ENCODE measurements at regions not wholly inside any gene's neighbourhood (a gene's known extent, or its start where the extent isn't known, plus 50 kb on each side); places are given as distances from the start of the nearest gene placed in this dataset.

DNA sequence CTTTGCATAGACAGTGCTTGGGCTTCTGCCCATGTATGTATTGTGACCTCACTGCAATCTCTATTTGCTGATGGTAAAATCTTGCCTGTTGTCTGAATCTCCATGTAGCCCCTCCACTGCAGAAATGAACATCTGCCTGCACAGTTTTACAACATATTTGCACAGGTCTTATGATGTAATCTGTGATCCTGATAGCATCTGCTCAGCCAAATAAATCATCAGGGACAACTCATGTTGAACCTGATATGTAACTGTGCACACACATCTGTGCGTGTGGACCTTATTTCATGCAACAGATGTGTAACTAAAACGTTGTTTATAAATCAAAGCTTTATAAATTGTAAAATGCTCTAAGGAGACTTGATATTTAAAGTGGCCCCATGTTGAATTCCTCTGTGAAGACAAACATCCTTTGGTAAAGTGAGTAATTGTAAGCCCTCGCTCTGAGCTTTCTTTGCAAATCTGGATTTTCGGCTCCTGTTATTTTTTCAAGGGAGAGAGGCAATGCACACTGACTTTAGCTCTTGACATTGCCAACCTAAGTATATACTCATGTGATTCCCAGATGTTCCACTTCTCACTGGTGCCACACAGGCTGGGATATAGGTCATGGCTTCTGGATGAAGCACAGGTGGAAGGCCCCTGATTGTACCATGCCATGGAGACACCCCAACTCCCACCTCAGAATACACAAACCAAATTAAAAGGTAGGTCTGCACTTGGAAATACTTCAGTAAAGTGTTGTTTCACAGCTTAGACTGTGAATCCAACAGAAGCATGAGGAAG is 371.3 kb downstream of the GRIN2B start:
- Histone ChIP-seq H3K9me3 (ENCODE audit: control insufficient read depth, insufficient read depth, low read length) (no peaks in the 10 kb centered on the region), H3K36me3 (ENCODE audit: control insufficient read depth, insufficient read depth, low read length) (no peaks in the 10 kb centered on the region), H2AK5ac (ENCODE audit: low read depth, low read length) (no peak overlapping the region), H2BK120ac (ENCODE audit: low read depth, low read length) (no peak overlapping the region), H3K9ac (ENCODE audit: low read depth, low read length) (no peak overlapping the region), H3K23ac (ENCODE audit: low read depth, low read length) (no peak overlapping the region), H4K5ac (ENCODE audit: low read depth, low read length) (no peak overlapping the region), H3K9me1 (ENCODE audit: insufficient read depth, low read length) (no peaks in the 10 kb centered on the region), H3K79me1 (ENCODE audit: low read depth in 1 of 2, low read length in 2 of 2) (no peaks in the 10 kb centered on the region), H3K56ac (ENCODE audit: extremely low read depth, insufficient read depth, low read length) (no peak overlapping the region), H2BK15ac (ENCODE audit: low read depth, low read length) (no peak overlapping the region), H2BK5ac (ENCODE audit: low read depth, low read length, poor library complexity, severe bottlenecking) (no peak overlapping the region), H4K20me1 (ENCODE audit: insufficient read depth, low read length) (no peaks in the 10 kb centered on the region), H4K91ac (ENCODE audit: insufficient read depth, low read depth, low read length) (no peak overlapping the region), H2AK9ac (replicated peaks; ENCODE audit: low read depth, low read length, poor library complexity) (no peak overlapping the region), H3K4me2 (ENCODE audit: low read depth, low read length) (no peak overlapping the region), H3K18ac (ENCODE audit: low read depth, low read length) (no peak overlapping the region), H3K4me1 (ENCODE audit: control insufficient read depth, insufficient read depth, low read length) (no peaks in the 10 kb centered on the region), H3K27me3 (ENCODE audit: control insufficient read depth, insufficient read depth, low read length) (no peaks in the 10 kb centered on the region), H2AFZ (replicated peaks; ENCODE audit: low read length, poor library complexity) (no peak overlapping the region), H3K27ac (ENCODE audit: insufficient read depth, low read length) (no peak overlapping the region), H2BK20ac (ENCODE audit: low read depth, low read length) (no peak overlapping the region), H3K4ac (ENCODE audit: low read depth, low read length) (no peak overlapping the region), H3K14ac (replicated peaks; ENCODE audit: low read depth, low read length) (no peak overlapping the region), H3K4me3 (ENCODE audit: insufficient read depth, low read depth, low read length) (no peak overlapping the region), H4K8ac (ENCODE audit: low read depth in 2 of 2, low read length in 2 of 2) (no peak overlapping the region)
- intact Hi-C loops (cut with micrococcal nuclease) = no loop called here
- POLR2A ChIA-PET (ENCODE audit: unreplicated experiment) = no interaction called here
- TF ChIP-seq RCOR1 (IDR thresholded peaks at IDR 0.05; ENCODE audit: insufficient replicate concordance, low read length) (no peak), MAFK (IDR thresholded peaks at IDR 0.05; ENCODE audit: low read depth, low read length) (no peak)
- BruUV-seq (replicated peaks) = no TSS peak
- in situ Hi-C loops (cut with MboI; ENCODE audit: low sequenced_read_pairs) = no loop called here
- ATAC-seq (ENCODE audit: low read depth) = no peak
- WGBS, 2 experiments (ENCODE audit: extremely low coverage in 2 of 2, insufficient read length in 1 of 2) = 0% methylated on average over 1 of the region's 4 CpGs; no CpG with 5 or more reads in 1 of the 2 experiments
- no peak for DNase-seq
- dilution Hi-C loops (cut with HindIII; ENCODE audit: low sequenced_read_pairs, unreplicated experiment) = no loop called here
- CTCF ChIA-PET = no interaction called here

All from IMR-90 (cell line).